ENCODE measurements at regions not wholly inside any gene's neighbourhood (a gene's known extent, or its start where the extent isn't known, plus 50 kb on each side); places are given as distances from the start of the nearest gene placed in this dataset.
"Not testable (repeated sequence)": the region's sequence is repeated elsewhere in the genome, so short reads cannot be mapped to it uniquely, and the experiment has no call there.

DNA sequence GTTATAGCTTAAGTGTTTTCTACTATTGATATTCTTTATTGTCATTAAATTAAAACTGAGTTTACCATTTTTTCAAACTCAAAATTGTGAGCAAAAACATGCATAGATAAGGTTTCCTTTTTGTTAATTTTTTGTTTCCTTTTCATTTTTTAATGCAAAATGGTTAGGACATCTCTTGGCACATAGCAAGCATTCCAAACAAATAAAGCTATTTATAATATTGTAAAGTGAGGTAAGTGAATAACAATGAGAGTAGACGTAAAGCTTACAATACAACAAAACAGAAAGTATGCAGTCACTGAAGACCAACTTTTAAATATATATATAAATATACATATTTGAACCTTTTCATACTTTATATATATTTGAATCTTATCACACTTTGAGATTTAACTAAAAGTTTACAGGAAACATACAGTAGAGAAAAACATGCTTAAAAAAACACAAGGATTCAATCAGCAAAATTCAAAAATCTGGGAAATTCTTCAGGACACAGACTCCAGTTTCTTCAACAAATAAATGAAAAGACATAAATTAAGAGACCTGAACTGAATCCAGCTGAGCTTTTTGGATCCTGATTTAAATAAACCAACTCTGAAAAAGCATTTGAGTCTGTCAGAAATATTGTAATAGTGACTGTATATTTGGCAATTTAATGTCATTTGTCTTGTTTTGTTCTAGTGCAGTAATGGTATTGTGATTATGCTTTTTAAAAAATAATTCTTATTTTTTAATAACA lies 67.5 kb upstream of the SAMSN1 start:
- intact Hi-C loops (cut with micrococcal nuclease; ENCODE audit: unreplicated experiment) = no loop called here
- no peak for DNase-seq (ENCODE audit: low spot score)
- Histone ChIP-seq H3K9me2 (ENCODE audit: insufficient read depth, low read length) (no peaks in the 10 kb centered on the region), H3K36me3 (ENCODE audit: insufficient read depth, low read length) (no peaks in the 10 kb centered on the region), H3K4me3 (ENCODE audit: low read depth, low read length, poor library complexity, severe bottlenecking) (no peak overlapping the region), H3K79me2 (ENCODE audit: insufficient read depth, low read depth, low read length) (no peaks in the 10 kb centered on the region), H2AFZ (ENCODE audit: low read length) (no peak overlapping the region), H3K9me3 (ENCODE audit: low read length) (no peaks in the 10 kb centered on the region), H3K4me1 (ENCODE audit: insufficient read depth, low read length, poor library complexity, severe bottlenecking) (peaks cover 26% of the 10 kb centered on the region), H4K20me1 (ENCODE audit: insufficient read depth, low read length) (no peaks in the 10 kb centered on the region), H3K4me2 (ENCODE audit: low read length) (no peak overlapping the region), H3K27ac (ENCODE audit: low read depth, low read length, poor library complexity, severe bottlenecking) (no peak overlapping the region)
- no peak for TF ChIP-seq EZH2phosphoT487 (IDR thresholded peaks at IDR 0.05; ENCODE audit: borderline replicate concordance, low read depth, low read length)
- TF ChIP-seq, protein P1, sequence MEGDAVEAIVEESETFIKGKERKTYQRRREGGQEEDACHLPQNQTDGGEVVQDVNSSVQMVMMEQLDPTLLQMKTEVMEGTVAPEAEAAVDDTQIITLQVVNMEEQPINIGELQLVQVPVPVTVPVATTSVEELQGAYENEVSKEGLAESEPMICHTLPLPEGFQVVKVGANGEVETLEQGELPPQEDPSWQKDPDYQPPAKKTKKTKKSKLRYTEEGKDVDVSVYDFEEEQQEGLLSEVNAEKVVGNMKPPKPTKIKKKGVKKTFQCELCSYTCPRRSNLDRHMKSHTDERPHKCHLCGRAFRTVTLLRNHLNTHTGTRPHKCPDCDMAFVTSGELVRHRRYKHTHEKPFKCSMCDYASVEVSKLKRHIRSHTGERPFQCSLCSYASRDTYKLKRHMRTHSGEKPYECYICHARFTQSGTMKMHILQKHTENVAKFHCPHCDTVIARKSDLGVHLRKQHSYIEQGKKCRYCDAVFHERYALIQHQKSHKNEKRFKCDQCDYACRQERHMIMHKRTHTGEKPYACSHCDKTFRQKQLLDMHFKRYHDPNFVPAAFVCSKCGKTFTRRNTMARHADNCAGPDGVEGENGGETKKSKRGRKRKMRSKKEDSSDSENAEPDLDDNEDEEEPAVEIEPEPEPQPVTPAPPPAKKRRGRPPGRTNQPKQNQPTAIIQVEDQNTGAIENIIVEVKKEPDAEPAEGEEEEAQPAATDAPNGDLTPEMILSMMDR (conservative IDR thresholded peaks at IDR 0.05; ENCODE audit: low read length) = no peak
- no TSS peak for BruUV-seq (replicated peaks)
- ChIA-PET POLR2A (interaction anchor here (1.1 to 2.7 kb wide), 4 partner anchors 8 to 149 kb away, joined by 3 to 22 read pairs (median 4); no protein-coding TSS in a partner anchor), CTCF (ENCODE audit: unreplicated experiment) (no interaction called here)

DNA sequence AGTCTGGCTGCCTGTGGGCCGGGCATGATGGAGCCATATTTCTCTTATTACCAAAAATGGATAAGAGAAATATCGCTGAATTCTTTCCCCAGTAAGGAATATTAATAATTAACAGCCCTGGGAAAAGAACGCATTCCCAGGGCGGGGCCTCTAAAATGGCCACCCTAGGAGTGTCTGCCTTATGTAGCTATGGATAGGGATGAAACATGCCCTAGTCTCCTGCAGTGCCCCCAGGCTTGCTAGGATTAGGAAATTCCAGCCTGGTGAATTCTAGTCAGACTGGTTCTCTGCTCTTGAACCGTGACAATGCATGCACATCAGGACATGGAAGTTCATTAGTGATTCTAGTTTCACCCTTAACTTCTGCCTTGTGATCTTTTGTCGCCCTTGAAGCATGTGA lies 64.0 kb upstream of the SAMSN1 start:
- H3K79me2 ChIP-seq (ENCODE audit: insufficient read depth, low read depth, low read length); BruUV-seq (replicated peaks); CTCF ChIA-PET (ENCODE audit: unreplicated experiment); H3K9me3 ChIP-seq (ENCODE audit: low read length); DNase-seq (ENCODE audit: low spot score); H3K36me3 ChIP-seq (ENCODE audit: insufficient read depth, low read length); H3K27ac ChIP-seq (ENCODE audit: low read depth, low read length, poor library complexity, severe bottlenecking); H2AFZ ChIP-seq (ENCODE audit: low read length); H4K20me1 ChIP-seq (ENCODE audit: insufficient read depth, low read length); H3K9me2 ChIP-seq (ENCODE audit: insufficient read depth, low read length); H3K4me2 ChIP-seq (ENCODE audit: low read length); H3K4me1 ChIP-seq (ENCODE audit: insufficient read depth, low read length, poor library complexity, severe bottlenecking); intact Hi-C loops (cut with micrococcal nuclease; ENCODE audit: unreplicated experiment); H3K4me3 ChIP-seq (ENCODE audit: low read depth, low read length, poor library complexity, severe bottlenecking): not testable (repeated sequence)
- POLR2A ChIA-PET = interaction anchor here (0.6 to 0.8 kb wide), 2 partner anchors 8 to 29 kb away, joined by 3 read pairs; no protein-coding TSS in a partner anchor

DNA sequence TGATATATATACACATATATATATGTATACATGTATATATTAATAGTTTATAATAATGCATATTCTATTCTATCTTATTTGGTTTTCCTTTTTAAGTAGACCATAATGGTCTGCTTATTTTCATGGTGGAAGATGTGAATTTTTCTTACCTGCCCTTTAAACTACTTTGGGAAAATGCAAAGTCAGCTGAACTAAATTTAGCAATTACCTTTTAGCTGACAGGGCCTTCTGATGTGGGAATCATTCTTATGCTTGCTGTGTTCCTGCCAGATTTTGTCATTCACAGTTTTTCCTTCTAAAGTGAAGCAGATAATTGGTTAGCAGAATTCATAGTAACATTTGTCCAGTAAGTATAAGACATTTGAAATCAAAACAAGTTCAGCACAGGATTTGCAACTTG lies 63.2 kb upstream of the SAMSN1 start:
- no peaks in the 10 kb centered on the region for H3K9me2 ChIP-seq (ENCODE audit: insufficient read depth, low read length)
- ChIA-PET CTCF (ENCODE audit: unreplicated experiment) (no interaction called here), POLR2A (no interaction called here)
- no TSS peak for BruUV-seq (replicated peaks)
- H3K4me2 ChIP-seq (ENCODE audit: low read length) = no peak overlapping the region
- H3K79me2 ChIP-seq (ENCODE audit: insufficient read depth, low read depth, low read length) = no peaks in the 10 kb centered on the region
- no peaks in the 10 kb centered on the region for H3K4me1 ChIP-seq (ENCODE audit: insufficient read depth, low read length, poor library complexity, severe bottlenecking)
- no peaks in the 10 kb centered on the region for H3K36me3 ChIP-seq (ENCODE audit: insufficient read depth, low read length)
- DNase-seq (ENCODE audit: low spot score) = no peak
- intact Hi-C loops (cut with micrococcal nuclease; ENCODE audit: unreplicated experiment) = no loop called here
- no peak for TF ChIP-seq EZH2phosphoT487 (IDR thresholded peaks at IDR 0.05; ENCODE audit: borderline replicate concordance, low read depth, low read length)
- TF ChIP-seq, protein P1 (conservative IDR thresholded peaks at IDR 0.05; ENCODE audit: low read length) = no peak
- H2AFZ ChIP-seq (ENCODE audit: low read length) = no peak overlapping the region
- H4K20me1 ChIP-seq (ENCODE audit: insufficient read depth, low read length) = no peaks in the 10 kb centered on the region
- no peaks in the 10 kb centered on the region for H3K9me3 ChIP-seq (ENCODE audit: low read length)
- no peak overlapping the region for H3K27ac ChIP-seq (ENCODE audit: low read depth, low read length, poor library complexity, severe bottlenecking)
- H3K4me3 ChIP-seq (ENCODE audit: low read depth, low read length, poor library complexity, severe bottlenecking) = no peak overlapping the region
